ENCODE measurements at regions not wholly inside any gene's neighbourhood (a gene's known extent, or its start where the extent isn't known, plus 50 kb on each side); places are given as distances from the start of the nearest gene placed in this dataset.

DNA sequence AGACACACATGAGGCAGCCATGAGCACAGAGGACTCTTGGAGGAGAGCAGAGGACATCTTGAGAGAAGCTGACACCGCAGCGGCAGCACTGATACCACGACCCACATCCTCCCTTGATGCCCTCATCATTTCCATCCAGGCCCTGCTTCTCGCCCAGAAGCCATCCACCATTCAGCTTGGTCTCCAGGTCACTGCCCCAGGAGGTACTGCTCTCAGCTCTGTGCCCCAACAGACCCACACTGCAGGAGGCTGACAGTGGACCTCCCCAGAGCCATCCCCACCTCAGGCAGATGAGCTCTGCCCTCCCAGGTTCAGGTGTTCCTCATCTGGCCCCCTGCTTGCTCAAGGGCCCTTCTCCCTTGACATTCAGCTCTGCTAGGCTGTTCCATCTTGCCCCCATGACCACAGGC is 74.9 kb downstream of the ACKR3 start:
- TF ChIP-seq, protein P1, sequence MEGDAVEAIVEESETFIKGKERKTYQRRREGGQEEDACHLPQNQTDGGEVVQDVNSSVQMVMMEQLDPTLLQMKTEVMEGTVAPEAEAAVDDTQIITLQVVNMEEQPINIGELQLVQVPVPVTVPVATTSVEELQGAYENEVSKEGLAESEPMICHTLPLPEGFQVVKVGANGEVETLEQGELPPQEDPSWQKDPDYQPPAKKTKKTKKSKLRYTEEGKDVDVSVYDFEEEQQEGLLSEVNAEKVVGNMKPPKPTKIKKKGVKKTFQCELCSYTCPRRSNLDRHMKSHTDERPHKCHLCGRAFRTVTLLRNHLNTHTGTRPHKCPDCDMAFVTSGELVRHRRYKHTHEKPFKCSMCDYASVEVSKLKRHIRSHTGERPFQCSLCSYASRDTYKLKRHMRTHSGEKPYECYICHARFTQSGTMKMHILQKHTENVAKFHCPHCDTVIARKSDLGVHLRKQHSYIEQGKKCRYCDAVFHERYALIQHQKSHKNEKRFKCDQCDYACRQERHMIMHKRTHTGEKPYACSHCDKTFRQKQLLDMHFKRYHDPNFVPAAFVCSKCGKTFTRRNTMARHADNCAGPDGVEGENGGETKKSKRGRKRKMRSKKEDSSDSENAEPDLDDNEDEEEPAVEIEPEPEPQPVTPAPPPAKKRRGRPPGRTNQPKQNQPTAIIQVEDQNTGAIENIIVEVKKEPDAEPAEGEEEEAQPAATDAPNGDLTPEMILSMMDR (IDR thresholded peaks at IDR 0.05; ENCODE audit: low read length), result no peak
- TF ChIP-seq EZH2phosphoT487 (IDR thresholded peaks at IDR 0.05; ENCODE audit: low read length) (no peak), EZH2 (optimal IDR thresholded peaks at IDR 0.05; ENCODE audit: low read depth, low read length) (no peak)
